Upper lobe of left lung (tissue), 4 donors: ENCODE measurements at regions not wholly inside any gene's neighbourhood (a gene's known extent, or its start where the extent isn't known, plus 50 kb on each side); places are given as distances from the start of the nearest gene placed in this dataset.

Experiments
- EP300 ChIP-seq, 4 donors: sonication (generic); formaldehyde crosslinking; IDR thresholded peaks; one replicate each; pipeline ENCODE4 v1.5.1; 2017; ENCODE audit warnings: antibody characterized with exemption in 4 of 4, control low read depth in 2 of 4
- POLR2A ChIP-seq, 4 donors: fragments of 450-650 bp; IDR thresholded peaks; one replicate each; pipeline ENCODE4 v1.5.1; 2016 to 2017; ENCODE audit warnings: antibody characterized with exemption in 4 of 4, mild to moderate bottlenecking in 2 of 4
- TF ChIP-seq, protein P1 (sequence below), 6 experiments: fragments of 450-650 bp in 4 of 6; fragments of 200-600 bp in 2 of 6; sonication (generic) in 2 of 6; IDR thresholded peaks; one replicate each; pipeline ENCODE4 v1.5.1; 2016 to 2019; ENCODE audit warnings: antibody characterized with exemption in 6 of 6

DNA sequence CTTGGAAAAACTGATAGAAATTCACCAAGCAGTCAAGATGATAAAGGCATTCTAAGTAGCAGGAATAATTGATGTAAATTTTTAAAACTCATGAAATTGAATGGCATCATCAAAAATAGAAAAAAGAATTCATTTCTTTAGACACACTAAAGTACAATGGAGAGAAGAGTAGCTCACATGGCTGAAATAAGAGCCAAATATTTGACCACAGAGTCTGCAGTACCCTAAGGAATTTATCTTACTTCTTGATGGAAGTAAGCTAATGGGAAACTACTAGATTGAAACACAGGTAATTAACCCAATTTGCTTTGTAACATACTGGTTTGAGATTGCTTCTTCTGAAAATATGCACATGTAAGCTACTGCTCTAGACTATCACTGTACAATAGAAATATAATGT, 70.8 kb upstream of the GPM6A start:
- TF ChIP-seq POLR2A (IDR thresholded peaks at IDR 0.05) (no peak), EP300 (IDR thresholded peaks at IDR 0.05) (no peak)
- TF ChIP-seq, protein P1, sequence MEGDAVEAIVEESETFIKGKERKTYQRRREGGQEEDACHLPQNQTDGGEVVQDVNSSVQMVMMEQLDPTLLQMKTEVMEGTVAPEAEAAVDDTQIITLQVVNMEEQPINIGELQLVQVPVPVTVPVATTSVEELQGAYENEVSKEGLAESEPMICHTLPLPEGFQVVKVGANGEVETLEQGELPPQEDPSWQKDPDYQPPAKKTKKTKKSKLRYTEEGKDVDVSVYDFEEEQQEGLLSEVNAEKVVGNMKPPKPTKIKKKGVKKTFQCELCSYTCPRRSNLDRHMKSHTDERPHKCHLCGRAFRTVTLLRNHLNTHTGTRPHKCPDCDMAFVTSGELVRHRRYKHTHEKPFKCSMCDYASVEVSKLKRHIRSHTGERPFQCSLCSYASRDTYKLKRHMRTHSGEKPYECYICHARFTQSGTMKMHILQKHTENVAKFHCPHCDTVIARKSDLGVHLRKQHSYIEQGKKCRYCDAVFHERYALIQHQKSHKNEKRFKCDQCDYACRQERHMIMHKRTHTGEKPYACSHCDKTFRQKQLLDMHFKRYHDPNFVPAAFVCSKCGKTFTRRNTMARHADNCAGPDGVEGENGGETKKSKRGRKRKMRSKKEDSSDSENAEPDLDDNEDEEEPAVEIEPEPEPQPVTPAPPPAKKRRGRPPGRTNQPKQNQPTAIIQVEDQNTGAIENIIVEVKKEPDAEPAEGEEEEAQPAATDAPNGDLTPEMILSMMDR (IDR thresholded peaks at IDR 0.05): no peak
